Mononuclear cell (primary cell): ENCODE measurements at regions not wholly inside any gene's neighbourhood (a gene's known extent, or its start where the extent isn't known, plus 50 kb on each side); places are given as distances from the start of the nearest gene placed in this dataset.

Experiments used
- H3K27me3 ChIP-seq: 2 replicates; pipeline ENCODE4 v1.6.0; 2011; ENCODE audit warnings: low read length, control low read depth; ENCODE audit not compliant: insufficient read depth
- H3K4me1 ChIP-seq: 2 replicates; pipeline ENCODE4 v1.5.1; 2011; ENCODE audit warnings: mild to moderate bottlenecking, low read length, control low read depth; ENCODE audit not compliant: insufficient read depth
- H3K4me3 ChIP-seq: 2 replicates; pipeline ENCODE4 v1.5.1; 2011; ENCODE audit warnings: mild to moderate bottlenecking, low read length, moderate library complexity
- H3K9me3 ChIP-seq: 2 replicates; pipeline ENCODE4 v1.5.1; 2011; ENCODE audit warnings: low read depth, mild to moderate bottlenecking, control low read depth, low read length

DNA sequence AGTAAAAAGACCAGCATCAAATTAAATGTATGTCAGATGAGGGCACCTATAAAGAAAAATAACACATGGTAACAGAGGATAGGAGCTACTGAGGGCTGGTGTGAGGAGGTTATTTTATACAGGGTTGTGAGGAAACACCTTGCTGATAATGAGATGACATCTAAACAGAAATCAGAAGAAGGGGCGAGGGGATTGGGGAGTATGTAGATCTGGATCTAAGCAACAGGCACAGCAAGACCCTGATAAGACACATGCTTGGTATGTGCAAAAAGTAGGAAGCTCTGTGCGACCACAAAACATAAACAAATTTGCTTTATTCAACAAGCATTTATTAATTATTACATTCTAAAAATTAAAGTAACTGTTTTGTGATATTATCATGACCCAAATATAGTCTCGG, 295.4 kb downstream of the ZEB2 start:
- Histone ChIP-seq H3K27me3 (no peaks in the 10 kb centered on the region), H3K4me3 (no peak overlapping the region), H3K9me3 (no peaks in the 10 kb centered on the region), H3K4me1 (no peaks in the 10 kb centered on the region)

DNA sequence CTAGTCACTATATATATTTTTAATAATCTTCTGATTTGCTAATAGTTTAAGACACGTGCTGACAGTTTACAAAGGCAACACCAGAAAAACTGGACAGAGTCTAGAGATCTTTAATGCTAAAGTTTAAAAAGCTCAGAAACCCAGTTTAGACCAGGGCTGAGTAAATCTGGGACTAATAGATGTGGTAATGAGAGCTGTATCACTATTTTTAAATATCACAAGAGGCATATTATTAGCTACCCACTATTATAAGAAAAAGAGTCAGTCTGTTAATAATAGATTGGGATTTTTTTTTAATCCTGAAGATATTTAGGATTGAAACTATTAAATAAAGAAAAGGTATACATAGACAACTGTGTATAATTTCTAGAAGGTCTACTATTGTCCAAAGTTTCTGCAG, 299.9 kb downstream of the ZEB2 start:
- no peaks in the 10 kb centered on the region for H3K27me3 ChIP-seq
- H3K4me3 ChIP-seq, result no peak overlapping the region
- no peaks in the 10 kb centered on the region for H3K4me1 ChIP-seq
- H3K9me3 ChIP-seq, result no peaks in the 10 kb centered on the region

DNA sequence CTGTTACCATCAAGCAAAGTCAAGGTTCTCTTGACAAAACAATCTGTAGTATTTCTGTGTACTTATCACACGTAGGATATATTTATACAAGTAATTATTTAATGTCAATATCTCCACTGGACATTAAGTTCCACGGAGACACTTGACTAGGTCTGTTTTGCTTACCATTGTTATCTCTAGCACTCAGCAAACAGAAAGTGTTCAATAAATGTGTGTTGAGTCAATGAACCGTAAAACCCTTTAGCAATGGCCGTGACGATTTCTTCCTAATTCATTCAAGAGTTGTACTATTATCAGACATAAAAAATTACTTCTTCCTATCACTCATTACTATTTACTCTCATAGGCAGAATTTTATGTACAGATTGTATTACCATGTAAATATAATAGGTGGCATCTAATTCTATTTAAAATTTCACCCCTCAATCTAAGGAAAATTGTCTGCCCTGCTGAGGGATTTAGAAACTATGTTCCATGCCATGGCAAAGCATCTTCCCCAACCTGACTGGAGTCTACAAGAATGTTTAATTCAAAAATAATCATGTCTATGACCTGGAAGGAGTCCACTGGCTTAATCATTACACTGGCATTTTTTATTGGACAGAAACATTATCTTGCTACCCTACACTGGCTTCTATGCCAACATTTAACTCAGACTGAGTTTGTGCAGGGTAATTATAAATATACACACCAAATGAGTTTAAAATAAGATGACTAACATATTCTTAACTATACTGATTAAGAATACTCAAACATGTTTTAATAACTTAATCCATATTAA, 301.9 kb downstream of the ZEB2 start:
- Histone ChIP-seq H3K4me1 (no peaks in the 10 kb centered on the region), H3K9me3 (no peaks in the 10 kb centered on the region), H3K4me3 (no peak overlapping the region), H3K27me3 (no peaks in the 10 kb centered on the region)

DNA sequence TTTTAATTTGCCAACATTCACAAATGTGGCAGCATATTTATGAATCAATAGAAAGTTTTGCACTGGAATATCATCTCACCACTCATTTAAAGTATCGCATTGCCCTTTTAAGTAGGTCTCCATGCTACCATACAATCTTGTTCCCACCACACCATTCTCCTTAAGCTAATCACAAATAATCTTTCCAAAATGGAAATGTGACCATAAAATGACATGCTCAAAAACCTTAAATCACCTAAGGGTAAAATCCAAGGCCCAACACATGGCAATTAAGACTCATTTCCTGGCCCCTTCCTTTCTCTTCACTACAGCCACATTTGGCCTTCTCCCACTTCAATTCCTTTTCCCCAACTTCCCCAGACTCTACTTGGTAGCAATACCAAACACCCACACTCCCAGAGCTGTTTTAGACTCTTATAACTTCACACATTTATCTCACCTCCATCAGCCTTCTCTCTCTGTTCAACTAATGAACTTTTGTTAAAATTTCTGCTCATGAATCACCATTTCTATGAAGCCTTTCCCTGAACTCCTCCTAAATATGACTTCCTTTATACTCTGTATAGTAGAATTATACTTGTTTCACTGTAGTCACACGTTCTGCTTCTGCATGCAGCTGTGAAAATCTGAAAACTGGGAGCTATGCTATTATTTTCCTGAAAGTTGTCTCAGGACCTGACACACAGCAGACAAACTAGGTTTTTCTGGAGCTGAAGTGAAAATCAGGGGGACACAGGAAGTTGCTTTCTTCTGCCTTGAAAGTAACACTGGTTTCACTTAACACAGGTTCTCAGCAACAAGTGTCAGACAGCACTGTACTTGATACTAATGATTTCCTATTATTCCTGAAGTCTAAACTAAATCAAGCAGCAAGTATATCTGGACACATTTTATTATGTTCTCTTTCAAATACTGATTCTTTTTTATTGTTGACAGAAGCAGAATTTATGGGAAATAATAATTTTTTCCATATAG, 303.9 kb downstream of the ZEB2 start:
- no peaks in the 10 kb centered on the region for H3K27me3 ChIP-seq
- no peak overlapping the region for H3K4me3 ChIP-seq
- H3K4me1 ChIP-seq, result no peaks in the 10 kb centered on the region

DNA sequence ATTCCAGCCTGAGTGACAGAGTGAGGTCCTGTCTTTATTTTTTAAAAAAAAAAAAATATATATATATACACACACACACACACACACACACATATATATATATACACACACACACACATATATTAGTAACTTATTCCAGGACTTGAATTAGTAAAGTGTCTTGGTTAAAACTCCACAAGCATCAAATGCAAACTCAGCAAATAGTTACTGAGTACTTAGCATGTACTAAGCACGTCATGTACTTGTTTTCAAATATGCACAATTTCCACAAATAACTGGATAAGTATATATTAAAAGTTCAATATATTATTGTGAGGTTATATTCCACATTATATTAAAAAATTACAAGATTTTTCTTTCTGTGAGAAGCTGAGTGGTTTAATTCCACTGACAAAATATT, 304.7 kb downstream of the ZEB2 start:
- no peaks in the 10 kb centered on the region for H3K27me3 ChIP-seq
- no peaks in the 10 kb centered on the region for H3K4me1 ChIP-seq
- H3K4me3 ChIP-seq, result no peak overlapping the region
- no peaks in the 10 kb centered on the region for H3K9me3 ChIP-seq

More for the DNA sequence above, 303.9 kb downstream of the ZEB2 start:
- no peaks in the 10 kb centered on the region for H3K9me3 ChIP-seq

DNA sequence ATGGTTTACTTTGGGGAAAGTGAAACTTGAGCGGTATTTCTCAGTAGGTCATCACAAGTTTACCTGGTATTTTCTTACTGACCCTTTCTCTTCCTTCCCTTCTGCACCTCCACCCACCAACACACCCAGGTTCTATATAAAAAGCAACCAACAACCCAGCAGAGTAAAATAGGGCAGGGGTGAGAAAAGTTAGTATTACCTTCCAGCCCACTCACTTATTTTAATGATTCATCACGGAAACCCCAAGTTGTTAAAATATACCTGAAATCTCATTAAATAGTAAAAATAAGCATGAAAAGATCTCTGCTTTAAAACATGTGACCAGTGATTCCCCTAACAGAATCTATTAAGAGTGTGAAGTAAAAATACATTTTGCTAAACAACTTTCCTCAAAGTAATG, 306.1 kb downstream of the ZEB2 start:
- Histone ChIP-seq H3K9me3 (no peaks in the 10 kb centered on the region), H3K27me3 (no peaks in the 10 kb centered on the region), H3K4me3 (no peak overlapping the region), H3K4me1 (no peaks in the 10 kb centered on the region)

DNA sequence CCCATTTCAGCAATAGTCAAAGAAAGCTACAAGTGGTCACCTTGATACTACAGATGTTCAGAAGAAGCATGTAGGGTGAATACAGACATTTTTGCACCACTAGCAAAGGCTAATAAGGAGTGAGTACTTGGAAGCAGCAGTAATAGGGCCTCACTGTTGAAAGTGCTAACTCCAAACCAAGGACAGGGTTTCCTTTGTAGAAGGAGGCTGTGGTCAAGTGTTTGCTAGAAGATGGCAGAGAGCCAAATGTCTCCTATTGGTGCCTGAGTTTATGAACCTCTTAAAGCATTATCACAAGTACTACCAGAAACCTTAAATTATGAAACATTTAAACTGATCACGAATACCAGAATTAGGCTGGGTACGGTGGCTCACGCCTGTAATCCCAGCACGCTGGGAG, 308.1 kb downstream of the ZEB2 start:
- Histone ChIP-seq H3K27me3 (no peaks in the 10 kb centered on the region), H3K9me3 (no peaks in the 10 kb centered on the region), H3K4me3 (no peak overlapping the region), H3K4me1 (no peaks in the 10 kb centered on the region)

DNA sequence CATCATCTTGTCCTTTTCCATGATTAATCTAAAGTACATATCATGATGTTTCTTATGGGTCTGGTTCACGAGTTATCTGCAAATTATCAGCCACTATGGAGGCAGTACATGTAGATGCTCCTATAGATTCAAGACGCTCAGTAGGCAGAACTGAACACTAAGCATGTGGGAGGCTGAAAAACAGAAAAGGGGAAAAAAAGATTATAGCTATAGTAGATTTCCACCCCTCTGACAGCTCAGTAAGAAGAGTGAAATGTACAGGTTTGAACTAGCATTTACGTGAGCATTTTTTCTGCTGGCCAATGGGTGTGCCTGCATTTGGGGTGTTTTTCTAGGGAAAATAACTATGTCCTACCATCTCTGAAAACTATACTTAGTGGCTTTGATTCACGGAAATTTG, 308.9 kb downstream of the ZEB2 start:
- H3K27me3 ChIP-seq, result no peaks in the 10 kb centered on the region
- no peaks in the 10 kb centered on the region for H3K4me1 ChIP-seq
- no peaks in the 10 kb centered on the region for H3K9me3 ChIP-seq
- no peak overlapping the region for H3K4me3 ChIP-seq

DNA sequence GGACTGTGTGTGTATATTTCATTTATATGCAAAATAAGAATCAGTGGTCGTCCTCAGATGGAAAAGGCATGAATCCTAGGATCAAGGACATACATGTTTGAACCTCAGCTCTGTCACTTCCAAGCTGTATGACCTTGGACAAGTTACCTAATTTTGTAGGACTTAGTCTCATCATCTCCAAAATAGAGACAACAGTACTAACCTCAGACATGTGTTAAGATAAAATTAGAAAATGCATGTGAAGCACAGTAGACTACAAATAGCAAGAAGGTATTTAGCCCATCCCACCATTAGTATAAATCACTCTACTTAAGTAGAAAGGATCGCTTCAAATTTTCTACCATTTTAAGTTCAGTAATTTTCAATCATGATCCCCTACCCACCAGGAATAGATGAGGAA, 309.8 kb downstream of the ZEB2 start:
- no peaks in the 10 kb centered on the region for H3K9me3 ChIP-seq

DNA sequence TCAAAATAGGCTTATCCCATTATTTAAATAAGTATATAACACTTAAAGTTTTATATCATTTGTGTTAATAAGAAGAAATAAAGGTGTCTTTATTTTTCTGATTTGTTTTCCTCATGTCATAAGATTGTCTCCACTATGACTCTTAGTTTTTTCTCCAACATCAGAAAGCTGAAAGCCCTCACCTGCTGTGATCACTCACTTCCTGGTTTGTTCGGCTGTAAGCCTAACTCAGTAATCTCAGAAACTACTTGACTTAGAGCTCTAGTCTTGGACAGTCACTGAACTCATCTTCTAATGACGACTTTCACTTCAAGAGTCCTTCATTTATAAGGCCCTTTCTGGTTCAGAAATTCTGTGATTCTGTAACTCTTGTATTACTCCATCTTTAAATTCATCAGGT, 311.0 kb downstream of the ZEB2 start:
- Histone ChIP-seq H3K4me1 (no peaks in the 10 kb centered on the region), H3K4me3 (no peak overlapping the region), H3K9me3 (no peaks in the 10 kb centered on the region)

More for the DNA sequence above, 309.8 kb downstream of the ZEB2 start:
- Histone ChIP-seq H3K27me3 (no peaks in the 10 kb centered on the region), H3K4me1 (no peaks in the 10 kb centered on the region), H3K4me3 (no peak overlapping the region)

DNA sequence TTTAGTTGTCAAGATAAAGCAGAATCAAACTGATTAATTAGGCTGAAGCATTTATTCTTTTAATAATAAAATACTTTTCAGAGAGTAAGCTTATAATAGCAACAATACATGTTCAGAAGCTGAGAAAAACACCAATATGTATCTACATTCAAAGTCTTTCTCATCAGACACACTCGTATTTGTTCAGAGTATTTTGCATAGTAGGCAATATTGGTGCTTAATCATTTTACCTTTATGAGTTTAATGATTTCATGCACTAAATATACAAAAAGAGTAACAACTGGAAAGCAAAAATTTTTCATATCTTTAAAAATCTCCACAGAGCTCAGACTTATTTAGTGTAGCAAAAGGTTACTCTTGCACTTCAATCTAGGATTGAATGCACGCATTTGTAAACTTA, 313.9 kb downstream of the ZEB2 start:
- Histone ChIP-seq H3K4me3 (no peak overlapping the region), H3K27me3 (no peaks in the 10 kb centered on the region), H3K9me3 (no peaks in the 10 kb centered on the region), H3K4me1 (no peaks in the 10 kb centered on the region)

More for the DNA sequence above, 311.0 kb downstream of the ZEB2 start:
- no peaks in the 10 kb centered on the region for H3K27me3 ChIP-seq

DNA sequence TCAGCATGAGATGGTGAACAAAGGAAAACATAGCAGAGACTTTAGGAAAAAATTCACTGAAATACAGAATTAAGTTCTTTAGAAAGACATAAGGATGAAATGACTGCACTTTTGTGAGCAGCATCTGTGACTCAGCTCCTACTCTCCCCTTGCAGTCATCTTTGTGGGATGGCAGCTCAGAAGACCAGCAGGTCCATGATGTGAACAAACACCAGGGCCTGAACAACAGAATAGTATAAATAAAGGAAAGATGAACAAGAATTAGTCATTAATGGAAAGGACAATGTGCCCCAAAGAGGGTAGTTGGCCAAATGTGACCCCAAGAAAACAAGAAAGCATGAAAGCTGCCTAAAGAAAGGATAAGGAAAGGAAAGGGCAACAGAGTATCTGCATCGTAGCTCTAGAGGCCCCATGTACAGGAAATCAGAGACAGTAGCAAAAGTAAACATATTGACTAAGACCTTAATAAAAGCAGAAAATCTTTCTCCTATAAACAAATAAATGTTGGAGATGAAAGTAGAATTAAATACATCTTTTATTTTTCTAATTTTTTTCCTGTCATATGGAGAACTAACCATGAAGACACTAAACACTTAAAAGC, 318.0 kb downstream of the ZEB2 start:
- Histone ChIP-seq H3K9me3 (no peaks in the 10 kb centered on the region), H3K4me1 (peaks cover 8% of the 10 kb centered on the region), H3K27me3 (no peaks in the 10 kb centered on the region), H3K4me3 (no peak overlapping the region)

DNA sequence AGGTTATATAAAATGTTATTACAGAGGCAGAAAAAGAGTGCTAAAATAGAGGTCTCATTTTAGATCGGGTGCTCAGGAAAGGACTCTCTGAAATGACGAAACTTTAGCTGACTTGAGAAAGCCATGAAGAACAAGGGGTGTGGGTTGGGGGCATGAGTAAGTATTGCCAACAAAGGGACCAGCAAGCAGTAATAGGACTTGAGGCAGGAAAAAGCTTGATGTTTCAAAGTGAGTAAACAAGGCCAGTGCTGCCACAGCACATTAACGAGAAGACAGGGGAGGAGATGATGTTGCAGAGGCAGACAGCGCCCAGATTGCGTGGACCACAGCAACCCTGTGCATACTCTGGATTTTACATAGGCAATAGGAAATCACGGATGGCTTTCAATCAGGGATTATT, 318.8 kb downstream of the ZEB2 start:
- Histone ChIP-seq H3K27me3 (no peaks in the 10 kb centered on the region), H3K4me1 (peaks cover 8% of the 10 kb centered on the region), H3K4me3 (no peak overlapping the region), H3K9me3 (no peaks in the 10 kb centered on the region)

DNA sequence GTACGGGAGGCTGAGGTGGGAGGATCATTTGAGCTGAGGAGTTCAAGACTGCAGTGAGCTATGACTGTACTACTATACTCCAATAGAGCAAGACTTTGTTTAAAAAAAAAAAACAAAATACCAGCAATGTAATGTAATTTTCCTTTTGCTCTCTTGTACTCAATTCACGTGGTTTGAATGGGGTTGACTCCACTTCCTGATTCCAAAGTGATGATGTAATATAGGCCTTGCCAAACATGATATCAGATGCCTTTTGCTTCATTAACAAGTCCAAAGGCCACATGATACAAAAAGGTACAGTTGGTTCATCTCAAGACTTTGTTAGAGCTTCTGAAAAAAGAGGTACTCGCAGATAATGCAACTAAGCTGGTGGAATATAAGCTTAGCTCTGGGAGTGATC, 321.8 kb downstream of the ZEB2 start:
- Histone ChIP-seq H3K4me3 (no peak overlapping the region), H3K9me3 (no peaks in the 10 kb centered on the region), H3K4me1 (peaks cover 8% of the 10 kb centered on the region), H3K27me3 (no peaks in the 10 kb centered on the region)
